Hypothalamus (tissue), 51 donors: ENCODE measurements at regions not wholly inside any gene's neighbourhood (a gene's known extent, or its start where the extent isn't known, plus 50 kb on each side); places are given as distances from the start of the nearest gene placed in this dataset.

Source experiments
- DNase-seq, 51 donors: peaks; one replicate each; lab custom pipeline; 2025; lab: John Stamatoyannopoulos, UW

DNA sequence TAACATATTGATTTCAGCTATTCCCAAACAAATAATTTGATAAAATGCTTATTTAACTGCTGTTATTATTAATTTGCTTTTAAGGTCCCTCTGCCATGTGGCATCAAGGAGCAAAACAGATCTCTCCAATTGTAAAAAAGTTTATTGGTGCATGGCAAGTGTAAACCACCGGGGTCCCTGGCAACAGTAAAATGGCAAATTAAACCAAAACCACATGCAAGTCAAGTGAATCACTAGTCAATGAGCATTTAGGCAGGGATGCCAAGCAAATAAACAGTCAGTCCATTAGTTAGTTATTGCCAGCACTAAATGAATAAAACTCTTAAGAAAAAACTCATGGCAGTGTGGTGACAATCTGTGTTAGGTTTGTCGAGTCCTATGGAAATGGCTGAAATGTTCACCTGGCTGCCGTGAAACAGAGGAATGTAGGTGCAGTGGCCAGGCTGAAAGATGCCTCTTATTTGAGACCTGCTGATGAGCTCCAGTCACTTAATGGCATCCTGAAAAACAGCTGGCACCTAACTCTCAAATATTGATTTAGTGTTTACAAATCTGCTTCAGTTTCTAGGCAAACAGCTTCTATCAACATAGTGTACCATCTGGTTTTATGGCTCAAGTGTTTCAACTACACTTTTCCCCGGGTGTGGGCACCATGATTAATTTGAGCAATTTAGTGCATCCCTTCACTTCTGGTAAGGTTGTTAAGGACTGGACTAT is 296.5 kb upstream of the ITGA1 start:
- DNase-seq, result no peak

GRCh38 chr5:52491818-52492217 is 295.9 kb upstream of the ITGA1 start:
- no peak for DNase-seq

DNA sequence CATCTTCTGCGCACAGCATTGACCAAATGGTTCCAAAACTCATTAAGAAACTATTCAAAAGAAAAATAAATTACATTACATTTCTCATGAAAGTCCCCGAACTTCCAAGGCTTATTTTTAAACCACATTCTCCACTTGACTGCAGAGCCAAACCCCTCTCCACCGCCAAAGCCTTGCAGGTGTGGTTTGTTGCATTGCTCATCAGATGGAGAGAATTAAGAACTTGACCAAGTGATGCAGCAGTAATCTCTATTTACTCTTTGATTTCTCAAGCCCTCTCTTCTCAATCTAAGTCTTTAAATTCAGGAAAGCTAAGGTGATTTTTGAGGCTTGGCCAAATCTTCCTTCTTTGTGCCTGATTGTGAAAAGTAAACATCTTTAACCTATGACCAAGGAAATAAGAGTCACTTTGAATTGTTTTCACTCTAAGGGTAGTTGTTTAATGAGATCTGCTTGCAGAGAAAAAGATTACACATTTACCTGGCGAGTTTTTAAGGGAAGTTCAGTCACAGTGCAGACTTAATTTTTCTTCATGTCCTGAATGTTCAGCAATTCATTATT is 290.5 kb upstream of the ITGA1 start:
- no peak for DNase-seq

DNA sequence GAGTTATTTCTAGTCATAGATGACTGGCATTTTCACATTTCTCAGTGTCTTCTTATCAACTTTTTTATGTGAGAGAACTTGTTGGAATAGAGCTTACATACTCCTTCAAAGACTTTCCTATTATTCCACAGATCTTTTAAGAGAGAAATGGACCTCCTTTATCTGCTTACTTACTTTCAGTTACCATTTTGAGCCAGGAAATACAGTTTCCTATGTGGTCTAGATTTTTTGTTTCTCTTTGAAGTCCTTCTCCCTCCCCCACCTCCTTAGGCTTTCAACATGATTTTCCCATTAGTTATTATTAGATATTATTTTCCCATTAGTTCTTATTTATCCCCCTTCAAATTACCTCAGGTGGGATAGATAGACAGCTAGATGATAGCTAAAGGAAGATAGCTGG is 289.1 kb upstream of the ITGA1 start:
- no peak for DNase-seq

DNA sequence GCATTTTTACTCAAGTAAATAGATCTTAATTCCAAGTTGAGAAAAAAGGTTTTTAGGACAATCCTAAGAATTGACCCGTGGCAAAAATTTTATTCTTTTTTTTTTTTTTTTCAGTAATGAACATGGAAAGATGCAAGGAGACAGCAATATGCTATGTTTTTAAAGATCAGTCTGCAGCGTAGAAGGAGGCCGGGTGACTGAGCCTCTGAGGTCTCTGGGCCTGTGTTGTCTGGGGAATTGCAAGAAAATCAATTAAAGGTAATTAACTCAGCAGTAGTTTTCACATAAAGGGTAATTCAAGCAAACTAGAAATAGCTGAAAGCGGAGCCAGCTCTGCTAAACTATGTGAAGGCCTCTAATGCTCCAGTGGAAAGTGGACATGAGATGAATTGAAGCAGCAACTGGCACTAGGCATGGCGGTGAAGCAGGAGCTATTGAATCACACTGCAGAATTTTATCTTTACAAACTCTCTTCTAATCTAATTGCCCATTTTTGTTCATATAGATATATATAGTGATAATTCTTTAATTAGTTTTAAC is 285.2 kb upstream of the ITGA1 start:
- DNase-seq, result no peak

- no peak for DNase-seq
Measured at GRCh38 chr5:52504584-52505240, 283.0 kb upstream of the ITGA1 start.

DNA sequence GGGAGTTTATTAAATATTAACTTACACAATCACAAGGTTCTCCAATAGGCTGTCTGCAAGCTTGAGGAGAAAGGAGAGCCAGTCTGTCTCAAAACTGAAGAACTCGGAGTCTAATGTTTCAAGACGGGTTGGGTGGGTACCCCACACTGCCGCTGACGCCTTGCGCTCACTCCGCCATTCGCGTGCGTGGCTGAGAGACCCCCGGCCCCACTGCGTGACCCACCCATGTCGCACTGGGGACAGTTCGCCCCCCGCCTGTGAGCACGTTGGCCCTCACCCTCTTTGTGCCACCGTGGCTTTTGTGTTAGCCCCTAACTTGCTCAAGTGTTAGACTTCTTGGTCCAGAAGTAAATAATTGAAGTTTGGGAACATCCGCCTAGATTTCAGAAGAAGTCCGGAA is 270.0 kb upstream of the ITGA1 start:
- DNase-seq, result no peak

- DNase-seq, result no peak
Measured at GRCh38 chr5:52520171-52520570, 267.5 kb upstream of the ITGA1 start.

- no peak for DNase-seq
Measured at GRCh38 chr5:52521236-52521635, 266.5 kb upstream of the ITGA1 start.

DNA sequence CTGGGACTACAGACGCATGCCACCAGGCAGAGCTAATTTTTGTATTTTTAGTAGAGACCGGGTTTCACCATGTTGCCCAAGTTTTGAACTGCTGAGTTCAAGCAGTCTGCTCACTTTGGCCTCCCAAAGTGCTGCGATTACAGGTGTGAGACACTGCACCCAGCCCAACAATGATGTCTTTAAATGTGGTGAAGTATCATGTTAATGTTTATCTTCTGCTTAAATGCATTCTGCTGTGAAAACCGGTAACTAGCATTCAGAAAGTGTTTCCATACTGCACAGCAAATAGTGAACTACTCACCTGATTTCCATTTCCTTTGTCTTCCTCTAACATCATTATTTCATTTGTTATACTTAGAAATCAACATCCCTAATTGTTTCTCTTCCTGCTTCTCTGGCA is 264.0 kb upstream of the ITGA1 start:
- DNase-seq, result no peak

GRCh38 chr5:52531105-52531504 is 256.6 kb upstream of the ITGA1 start:
- no peak for DNase-seq

- no peak for DNase-seq
Measured at GRCh38 chr5:52543594-52543993, 244.1 kb upstream of the ITGA1 start.

- DNase-seq, result no peak
Measured at GRCh38 chr5:52544738-52545137, 243.0 kb upstream of the ITGA1 start.

DNA sequence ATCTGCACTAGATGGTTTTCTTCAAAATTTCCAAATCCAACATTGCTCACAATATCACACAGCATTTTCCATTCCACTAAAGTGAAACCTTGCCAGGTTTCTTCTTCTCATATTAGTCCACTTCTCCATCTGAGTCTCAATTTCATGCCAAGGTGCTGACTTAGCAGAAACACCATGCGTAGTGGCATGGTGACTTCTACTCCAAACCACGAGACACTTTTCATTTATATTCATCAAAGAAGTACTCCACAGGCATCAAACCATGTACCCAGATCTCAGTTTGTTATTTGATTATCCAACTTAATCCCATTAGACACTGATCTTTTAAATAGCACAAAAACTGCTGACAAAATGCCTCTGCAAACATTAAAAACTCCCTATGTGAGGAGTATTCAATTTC is 233.4 kb upstream of the ITGA1 start:
- no peak for DNase-seq

GRCh38 chr5:52560366-52560765 is 227.3 kb upstream of the ITGA1 start:
- no peak for DNase-seq

- DNase-seq, result no peak
Measured at GRCh38 chr5:52562473-52562872, 225.2 kb upstream of the ITGA1 start.

- no peak for DNase-seq
Measured at GRCh38 chr5:52564587-52564986, 223.1 kb upstream of the ITGA1 start.

- DNase-seq, result no peak
Measured at GRCh38 chr5:52577546-52577945, 210.2 kb upstream of the ITGA1 start.

DNA sequence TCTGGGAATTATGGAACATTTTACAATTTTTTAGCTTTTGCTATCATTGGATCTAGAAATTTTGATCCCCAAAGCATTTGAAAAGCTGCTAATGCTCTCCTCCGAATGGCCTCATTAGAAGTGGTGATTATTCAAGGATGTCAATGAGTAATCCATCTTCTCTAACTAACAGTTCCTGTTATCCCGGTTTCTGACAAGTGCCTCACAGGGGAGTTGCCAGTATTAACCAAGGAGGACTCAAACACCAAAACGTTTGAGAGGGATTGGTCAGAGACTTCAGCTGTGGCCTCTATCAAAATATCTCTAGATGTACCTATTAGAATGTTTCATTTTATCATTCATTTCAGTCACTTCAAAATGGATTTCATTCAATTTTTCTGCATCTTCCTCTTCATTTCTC is 208.3 kb upstream of the ITGA1 start:
- DNase-seq, result no peak

DNA sequence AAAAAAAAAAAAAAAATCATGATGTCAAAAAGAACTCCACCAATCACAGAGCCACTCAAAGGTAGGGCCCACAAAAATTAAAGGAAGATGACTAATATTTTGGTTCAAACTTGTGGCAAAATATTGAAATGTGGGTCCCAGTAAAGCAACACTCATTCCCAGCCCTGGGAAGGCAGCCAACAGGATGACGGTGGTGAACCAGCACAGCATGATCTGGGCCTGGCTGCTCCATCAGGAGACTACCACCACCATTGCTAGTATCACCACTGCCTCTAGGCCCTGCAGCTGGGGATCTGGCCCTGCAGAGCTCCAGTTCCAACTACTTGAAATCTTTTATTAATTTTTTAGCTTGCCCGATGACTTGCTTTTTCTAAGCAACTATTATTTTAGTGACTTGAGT is 206.8 kb upstream of the ITGA1 start:
- DNase-seq, result no peak

- no peak for DNase-seq
Measured at GRCh38 chr5:52582313-52582712, 205.4 kb upstream of the ITGA1 start.

DNA sequence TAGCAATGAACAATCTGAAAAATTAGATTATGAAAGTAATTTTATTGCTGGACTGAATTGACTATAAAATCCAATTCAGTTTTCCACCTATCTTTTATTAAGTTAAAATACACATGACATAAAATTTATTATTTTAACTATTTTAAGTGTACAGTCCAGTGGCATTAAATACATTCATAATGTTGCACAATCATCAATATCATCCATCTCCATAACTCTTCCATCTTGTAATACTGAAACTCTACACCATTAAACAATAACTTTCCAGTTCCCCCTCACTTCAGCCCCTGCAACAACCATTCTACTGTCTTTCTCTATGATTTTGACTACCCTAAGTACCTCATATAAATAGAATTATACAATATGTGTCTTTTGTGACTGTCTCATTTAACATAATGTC is 200.6 kb upstream of the ITGA1 start:
- no peak for DNase-seq
